ENCODE measurements at regions not wholly inside any gene's neighbourhood (a gene's known extent, or its start where the extent isn't known, plus 50 kb on each side); places are given as distances from the start of the nearest gene placed in this dataset.

DNA sequence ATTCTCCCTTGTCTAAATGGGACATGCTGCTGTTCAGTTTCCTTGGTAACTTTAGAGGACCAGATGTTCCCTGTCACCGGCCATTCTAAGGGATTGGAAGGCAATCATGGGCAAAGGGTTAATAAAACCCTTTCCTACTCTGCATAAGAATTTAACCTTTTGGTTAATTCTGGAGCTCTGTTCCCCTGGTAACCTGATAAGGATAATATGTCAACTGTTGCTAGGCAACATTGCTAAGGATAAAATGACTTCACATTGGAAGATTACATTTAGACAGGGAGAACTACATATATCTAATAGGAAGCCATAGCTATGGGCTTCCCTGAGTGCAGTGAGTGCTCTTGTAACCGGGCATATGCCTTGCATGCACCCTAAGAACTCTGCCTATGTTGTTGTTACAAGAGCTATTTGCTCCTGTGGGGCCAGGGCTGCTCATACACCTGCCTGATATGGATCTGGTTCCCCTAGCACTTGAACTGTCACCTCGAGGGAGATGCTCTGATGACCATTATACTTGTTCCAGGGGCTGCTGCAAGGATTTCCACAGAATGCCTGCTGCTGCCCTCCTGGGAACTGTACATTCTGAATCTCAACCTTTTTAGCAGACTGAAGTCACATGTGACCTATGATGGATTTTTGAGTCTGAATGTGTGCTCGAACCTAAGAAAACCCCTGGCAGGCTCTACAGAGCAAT lies 326.3 kb upstream of the PDZRN3 start:
- in situ Hi-C loops (cut with MboI; ENCODE audit: low pct_unique_long_range_greater_than_20kb, low sequenced_read_pairs), result no loop called here
- DNase-seq, result no peak

DNA sequence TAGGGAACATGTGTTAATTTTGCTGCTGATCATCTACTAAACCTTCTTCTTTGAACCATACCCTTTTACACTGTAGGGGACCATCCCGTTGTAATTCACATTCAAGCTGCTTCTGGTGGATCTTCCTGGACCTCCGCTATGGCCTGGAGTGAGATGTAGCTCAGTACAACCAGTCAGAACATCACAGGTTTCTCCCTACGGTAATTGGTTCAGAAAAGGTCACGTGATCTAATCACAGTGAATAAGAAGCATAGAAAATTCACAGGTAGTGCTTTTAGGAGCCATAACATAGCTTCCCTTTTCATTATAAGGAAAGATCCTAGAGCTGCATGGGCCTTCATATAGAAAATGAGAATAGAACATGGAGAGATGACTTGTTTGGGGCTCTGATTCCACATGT lies 320.8 kb upstream of the PDZRN3 start:
- DNase-seq, result no peak
- in situ Hi-C loops (cut with MboI; ENCODE audit: low pct_unique_long_range_greater_than_20kb, low sequenced_read_pairs), result no loop called here

DNA sequence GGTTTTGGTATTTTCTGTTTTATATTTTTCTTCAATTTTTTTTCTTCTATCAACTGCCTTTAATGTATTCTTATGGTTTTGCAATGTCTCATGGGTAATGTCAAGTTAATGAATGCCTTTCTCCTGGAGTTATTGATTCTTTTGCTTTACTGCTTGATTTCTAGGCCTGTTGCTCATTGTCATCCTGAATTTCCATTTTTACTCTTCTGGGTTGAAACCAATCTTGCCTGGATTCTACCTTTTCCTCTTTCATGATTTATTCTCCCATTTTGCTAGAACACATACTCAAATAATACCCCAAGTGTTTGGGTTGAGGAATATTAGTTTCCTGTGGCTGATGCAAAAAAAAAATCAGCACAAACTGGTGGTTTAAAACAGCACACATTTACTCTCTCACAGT lies 315.2 kb upstream of the PDZRN3 start:
- no peak for DNase-seq

DNA sequence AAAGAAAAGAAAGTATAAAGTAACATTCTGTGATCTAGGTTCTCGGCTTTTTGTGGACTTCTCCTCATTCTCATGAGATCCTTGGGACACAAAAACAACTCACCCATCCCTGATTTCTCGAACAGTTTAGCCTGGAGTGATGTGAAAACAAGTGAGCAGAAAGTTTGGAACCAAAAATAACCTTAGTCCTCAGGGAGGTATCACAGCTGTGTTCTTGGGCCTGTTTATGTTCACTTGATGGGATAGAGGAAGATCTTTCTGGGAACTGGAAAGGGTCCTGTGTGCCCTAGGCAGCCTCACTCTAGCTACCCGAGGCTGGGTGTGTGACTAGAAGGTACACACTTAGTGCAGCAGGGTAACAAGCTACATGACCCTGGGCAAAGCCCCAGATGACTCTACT lies 308.8 kb upstream of the PDZRN3 start:
- in situ Hi-C loops (cut with MboI; ENCODE audit: low pct_unique_long_range_greater_than_20kb, low sequenced_read_pairs), result no loop called here

More for the DNA sequence above, 315.2 kb upstream of the PDZRN3 start:
- in situ Hi-C loops (cut with MboI; ENCODE audit: low pct_unique_long_range_greater_than_20kb, low sequenced_read_pairs), result no loop called here

DNA sequence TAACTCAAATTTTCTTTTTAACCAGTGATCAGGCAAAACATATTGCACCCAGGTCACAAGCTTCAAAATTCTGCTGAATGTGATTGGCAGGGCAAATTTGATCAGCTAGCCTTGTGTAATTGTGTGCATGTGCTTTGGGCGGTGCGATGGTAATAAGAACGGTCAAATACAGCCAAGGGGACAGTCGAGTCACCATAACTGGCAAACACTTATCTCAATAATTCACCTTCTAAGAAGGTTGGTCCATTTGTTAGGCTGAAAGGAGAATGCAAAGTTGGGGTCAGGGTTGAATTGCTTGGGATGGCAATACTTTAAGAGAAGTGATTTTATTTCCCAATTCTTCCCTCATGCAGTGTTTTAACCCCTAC lies 302.4 kb upstream of the PDZRN3 start:
- in situ Hi-C loops (cut with MboI; ENCODE audit: low pct_unique_long_range_greater_than_20kb, low sequenced_read_pairs), result no loop called here
- DNase-seq, result no peak

More for the DNA sequence above, 308.8 kb upstream of the PDZRN3 start:
- DNase-seq, result no peak

DNA sequence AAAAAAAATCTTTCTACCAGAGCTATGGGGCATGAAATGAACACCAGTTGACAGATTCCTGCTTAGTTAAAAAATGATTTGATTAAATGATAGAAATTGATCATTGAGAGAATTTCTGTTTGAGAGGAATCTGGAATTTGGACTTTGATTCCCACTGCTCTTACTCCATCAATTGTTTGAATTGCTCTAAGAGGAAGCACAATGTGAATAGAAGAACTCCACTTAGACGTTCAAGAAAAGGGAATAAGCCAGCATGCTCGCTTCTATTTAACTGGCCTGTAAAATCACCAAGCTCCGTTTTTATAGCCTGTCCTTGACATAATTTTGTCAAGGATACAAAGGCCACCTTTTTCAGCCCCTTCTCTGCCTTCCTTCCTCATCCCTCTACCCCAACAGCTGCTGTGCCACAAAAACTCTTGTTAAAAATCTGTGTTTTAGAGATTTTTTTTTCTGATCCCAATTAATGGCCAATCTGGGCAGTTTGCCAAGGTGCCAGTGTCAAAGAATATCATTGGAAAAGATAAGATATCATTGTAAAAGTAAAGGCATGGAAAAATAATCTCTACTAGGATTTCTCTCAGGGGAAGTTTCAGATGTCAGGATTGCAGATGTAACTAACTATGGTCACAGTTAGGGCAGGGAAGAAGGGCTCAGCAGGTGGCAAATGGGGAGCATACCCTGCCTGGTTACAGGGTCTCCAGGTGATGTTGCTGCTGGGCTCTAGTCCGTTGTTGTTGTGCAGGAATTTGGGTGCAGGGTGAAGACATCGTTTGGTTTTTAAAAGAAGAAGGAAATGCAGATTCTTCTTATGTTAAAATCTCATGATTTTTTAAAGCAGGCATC lies 301.8 kb upstream of the PDZRN3 start:
- in situ Hi-C loops (cut with MboI; ENCODE audit: low pct_unique_long_range_greater_than_20kb, low sequenced_read_pairs), result no loop called here
- no peak for DNase-seq

DNA sequence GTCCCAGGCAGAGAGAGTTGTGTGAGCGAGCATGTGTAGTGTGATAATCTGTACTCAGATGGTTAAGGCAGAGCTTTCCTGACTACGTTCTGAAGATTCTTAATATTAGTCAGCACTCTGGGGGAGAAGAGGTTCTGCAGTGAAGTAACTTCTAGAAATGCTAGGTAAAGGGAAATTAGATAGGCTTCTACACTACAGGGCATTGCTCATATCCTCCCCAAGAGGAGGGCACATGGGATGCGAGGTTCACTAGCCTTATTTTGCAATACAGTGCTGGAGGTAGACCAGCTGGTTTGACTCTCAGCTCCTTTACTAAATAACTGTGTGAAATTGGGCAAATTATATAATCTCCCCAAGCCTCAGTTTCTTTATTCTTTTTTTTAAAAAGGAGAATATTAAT lies 300.3 kb upstream of the PDZRN3 start:
- DNase-seq, result no peak
- in situ Hi-C loops (cut with MboI; ENCODE audit: low pct_unique_long_range_greater_than_20kb, low sequenced_read_pairs), result no loop called here

DNA sequence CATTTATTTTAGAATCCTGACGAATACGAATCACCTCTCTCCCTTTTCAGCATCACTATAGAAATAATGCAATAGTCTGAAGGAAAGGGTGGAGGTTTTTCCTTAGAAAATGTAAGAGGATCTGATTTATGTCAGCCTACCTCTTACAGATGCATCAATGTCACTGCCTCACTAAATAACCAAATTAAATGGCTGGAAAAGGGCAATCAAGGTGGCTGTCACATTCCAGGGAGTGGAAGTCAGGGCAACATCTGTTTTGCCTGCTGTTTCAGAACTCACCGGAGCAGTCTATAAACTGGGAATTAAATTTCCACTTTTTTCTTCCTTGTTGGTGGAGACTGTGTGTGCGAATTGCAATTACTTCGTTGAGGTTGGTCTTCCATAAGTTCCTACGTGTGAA lies 299.3 kb upstream of the PDZRN3 start:
- in situ Hi-C loops (cut with MboI; ENCODE audit: low pct_unique_long_range_greater_than_20kb, low sequenced_read_pairs), result no loop called here
- DNase-seq, result no peak

DNA sequence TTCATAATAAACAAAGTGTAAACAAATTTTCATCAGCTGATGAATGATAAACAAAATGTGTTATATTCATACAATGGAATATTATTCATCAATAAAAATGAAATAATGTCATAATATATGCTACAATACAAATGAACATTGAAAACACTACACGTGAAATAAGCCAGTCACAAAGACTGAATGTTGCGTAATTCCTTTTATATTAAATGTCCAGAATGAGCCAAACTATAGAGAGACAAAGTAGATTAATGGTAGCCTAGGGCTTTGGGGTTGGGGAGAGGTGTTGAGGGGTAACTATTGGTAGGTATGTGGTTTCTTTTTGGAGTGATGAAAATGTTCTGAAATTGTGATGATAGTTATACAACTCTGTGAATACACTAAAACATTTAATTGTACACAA lies 292.9 kb upstream of the PDZRN3 start:
- no peak for DNase-seq
- in situ Hi-C loops (cut with MboI; ENCODE audit: low pct_unique_long_range_greater_than_20kb, low sequenced_read_pairs), result no loop called here

DNA sequence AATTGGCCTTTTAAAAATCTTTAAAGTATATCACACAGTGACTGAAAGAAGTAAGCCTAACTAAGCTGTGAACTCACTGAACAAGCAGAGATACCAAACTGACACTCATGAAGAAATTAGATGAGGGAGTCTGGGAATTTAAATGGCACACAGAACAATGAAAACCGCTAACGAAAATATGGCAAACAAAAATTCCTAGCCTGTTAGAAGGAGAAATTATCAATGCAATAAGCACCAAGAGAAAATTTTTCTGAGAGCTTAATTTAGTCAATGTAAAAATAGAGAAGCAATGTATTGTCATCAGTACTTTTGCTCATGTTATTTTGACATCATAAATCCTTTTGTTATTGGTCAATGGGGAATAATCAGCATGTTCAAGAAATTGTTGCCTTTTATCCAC lies 291.1 kb upstream of the PDZRN3 start:
- no peak for DNase-seq
- in situ Hi-C loops (cut with MboI; ENCODE audit: low pct_unique_long_range_greater_than_20kb, low sequenced_read_pairs), result no loop called here

DNA sequence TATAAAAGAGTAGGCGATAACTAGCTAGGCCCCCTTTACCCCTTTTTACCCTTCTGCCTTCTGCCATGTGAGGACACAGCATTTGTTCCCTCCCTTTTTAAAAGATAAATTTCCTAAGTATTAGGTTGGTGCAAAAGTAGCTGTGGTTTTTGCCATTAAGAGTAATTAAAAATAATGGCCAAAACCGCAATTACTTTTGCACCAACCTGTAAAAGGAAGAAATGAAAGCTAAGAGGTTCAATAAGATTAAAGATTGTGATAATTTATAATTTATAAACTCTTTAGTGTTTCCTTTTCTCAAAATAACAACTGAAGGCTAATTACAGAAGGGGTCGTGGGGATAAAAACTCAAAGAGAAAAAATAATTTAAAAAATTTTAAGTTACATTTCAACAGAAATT lies 283.5 kb upstream of the PDZRN3 start:
- in situ Hi-C loops (cut with MboI; ENCODE audit: low pct_unique_long_range_greater_than_20kb, low sequenced_read_pairs), result no loop called here
- no peak for DNase-seq

DNA sequence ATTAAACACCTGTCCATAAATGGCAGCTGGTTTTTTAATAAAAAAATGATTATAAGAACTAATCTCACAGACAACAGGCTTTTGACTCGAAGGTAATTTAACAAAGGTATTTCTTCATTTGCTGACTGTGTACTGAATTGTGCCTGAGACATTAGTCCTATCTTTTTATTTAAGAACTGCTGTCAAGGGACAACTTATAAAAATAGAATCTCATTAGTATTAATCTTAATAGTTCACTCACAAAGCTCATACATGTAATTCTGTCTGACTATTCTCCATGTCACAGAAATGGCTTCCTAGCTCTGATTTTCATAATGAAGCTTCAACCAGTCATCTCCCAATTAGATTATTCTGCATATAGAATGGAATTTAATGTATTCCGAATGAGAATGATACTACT lies 276.9 kb upstream of the PDZRN3 start:
- in situ Hi-C loops (cut with MboI; ENCODE audit: low pct_unique_long_range_greater_than_20kb, low sequenced_read_pairs), result no loop called here
- no peak for DNase-seq

DNA sequence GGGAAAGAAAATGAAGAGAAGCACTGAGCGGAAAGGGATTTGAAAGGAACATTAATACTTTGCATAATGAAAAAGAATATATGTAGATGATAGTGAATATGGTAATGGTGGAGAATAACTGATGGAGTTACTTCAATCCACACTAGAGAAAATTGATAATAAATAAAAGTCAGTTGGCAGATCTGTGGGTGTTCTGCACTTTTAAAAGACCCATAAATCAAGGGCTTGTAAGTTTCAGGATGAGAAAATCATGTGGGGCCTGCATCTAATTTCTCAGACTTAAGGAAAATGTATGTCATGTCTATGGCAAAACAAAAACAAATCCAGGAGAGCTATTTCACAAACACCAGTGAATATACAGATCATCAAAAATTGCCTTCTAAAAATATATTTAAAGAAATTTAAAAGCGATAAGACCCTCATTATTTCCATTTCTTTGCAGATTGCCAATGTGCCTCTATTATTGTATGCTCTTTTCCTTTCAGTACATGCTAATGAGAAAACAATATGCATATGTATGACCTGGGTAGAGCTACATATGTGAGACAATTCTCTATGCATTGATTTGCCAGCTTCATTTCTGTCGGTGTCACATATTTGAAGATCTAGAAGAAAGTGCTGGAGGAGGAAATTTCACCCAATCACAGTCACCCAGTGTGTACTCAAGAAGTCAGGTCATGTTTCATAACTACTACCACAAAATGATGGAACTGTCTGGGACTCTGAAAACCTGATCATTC lies 269.9 kb upstream of the PDZRN3 start:
- in situ Hi-C loops (cut with MboI; ENCODE audit: low pct_unique_long_range_greater_than_20kb, low sequenced_read_pairs), result no loop called here
- DNase-seq, result no peak

DNA sequence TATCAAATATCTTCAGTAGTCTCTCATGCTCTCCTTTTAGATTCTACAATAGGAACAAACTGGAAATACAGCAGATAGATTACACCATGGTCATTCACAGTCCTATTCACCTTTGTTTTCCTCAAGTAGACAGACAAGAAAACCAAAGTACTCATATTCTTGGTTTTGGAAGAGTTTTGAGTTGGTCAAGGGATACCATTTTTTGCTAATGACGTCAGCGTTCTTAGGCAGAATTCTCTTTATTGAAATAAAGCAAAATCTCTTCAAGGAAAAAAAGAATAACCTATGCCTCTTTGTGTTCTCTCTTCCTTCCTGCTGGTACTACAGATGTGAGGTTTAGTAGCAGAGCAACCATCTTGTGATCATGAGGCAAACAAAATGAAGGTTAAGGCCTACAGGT lies 268.3 kb upstream of the PDZRN3 start:
- in situ Hi-C loops (cut with MboI; ENCODE audit: low pct_unique_long_range_greater_than_20kb, low sequenced_read_pairs), result no loop called here
- no peak for DNase-seq

DNA sequence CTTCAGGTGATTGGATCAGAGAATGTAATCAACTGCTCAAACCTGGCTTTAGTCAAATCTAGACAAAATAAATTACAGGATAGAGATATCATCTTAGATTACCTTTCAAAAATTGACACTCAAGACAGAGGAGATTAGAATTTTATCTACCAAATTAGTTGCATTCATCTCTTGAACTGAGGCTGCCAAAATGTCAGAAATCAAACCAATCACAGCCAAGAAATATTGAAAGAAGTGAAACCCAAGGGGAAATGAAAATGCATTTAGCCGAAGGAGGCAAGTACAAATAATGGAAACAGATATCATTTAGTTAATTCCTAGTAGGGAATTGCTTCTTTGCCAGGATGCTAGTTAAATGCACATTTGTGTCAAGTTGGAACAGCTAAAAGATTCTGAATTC lies 261.1 kb upstream of the PDZRN3 start:
- in situ Hi-C loops (cut with MboI; ENCODE audit: low pct_unique_long_range_greater_than_20kb, low sequenced_read_pairs), result no loop called here
- DNase-seq, result no peak

DNA sequence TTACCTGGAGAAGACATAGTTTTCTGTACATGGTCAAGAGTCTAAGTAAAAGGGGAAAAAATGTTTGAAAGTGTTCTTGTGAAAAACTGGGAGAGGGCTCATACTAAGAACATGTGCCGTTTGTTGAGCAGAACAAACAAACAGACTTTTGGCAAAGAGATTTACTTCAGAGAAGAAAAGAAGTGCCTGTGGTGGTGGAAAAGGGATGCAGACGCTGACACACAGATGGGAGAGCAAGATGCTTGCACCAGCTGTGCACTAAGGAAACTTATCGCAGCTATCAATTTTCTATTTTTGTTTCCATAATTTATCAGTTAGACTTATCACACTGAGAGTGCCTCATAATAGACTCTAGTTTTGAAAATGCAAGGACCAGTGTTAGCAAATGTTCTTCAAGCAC lies 259.6 kb upstream of the PDZRN3 start:
- in situ Hi-C loops (cut with MboI; ENCODE audit: low pct_unique_long_range_greater_than_20kb, low sequenced_read_pairs), result no loop called here
- no peak for DNase-seq

DNA sequence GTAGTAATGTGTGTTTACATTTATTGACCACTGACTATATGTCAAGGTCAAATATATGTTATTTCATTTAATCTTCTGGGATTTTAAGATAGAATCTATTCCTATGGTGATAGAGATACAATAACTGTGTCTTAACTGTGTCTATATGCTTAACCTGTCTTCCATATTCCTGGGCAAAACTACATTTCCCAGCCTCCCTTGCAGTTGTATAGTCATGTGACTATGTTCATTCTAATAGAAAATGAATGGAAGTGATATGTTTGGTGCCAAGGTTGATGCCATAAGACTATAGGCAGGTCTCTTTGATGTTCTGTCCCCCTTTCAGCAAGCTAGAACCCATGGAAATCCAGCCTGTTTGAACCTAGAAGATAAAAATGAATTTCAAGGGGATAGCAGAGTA lies 258.8 kb upstream of the PDZRN3 start:
- in situ Hi-C loops (cut with MboI; ENCODE audit: low pct_unique_long_range_greater_than_20kb, low sequenced_read_pairs), result no loop called here
- no peak for DNase-seq

DNA sequence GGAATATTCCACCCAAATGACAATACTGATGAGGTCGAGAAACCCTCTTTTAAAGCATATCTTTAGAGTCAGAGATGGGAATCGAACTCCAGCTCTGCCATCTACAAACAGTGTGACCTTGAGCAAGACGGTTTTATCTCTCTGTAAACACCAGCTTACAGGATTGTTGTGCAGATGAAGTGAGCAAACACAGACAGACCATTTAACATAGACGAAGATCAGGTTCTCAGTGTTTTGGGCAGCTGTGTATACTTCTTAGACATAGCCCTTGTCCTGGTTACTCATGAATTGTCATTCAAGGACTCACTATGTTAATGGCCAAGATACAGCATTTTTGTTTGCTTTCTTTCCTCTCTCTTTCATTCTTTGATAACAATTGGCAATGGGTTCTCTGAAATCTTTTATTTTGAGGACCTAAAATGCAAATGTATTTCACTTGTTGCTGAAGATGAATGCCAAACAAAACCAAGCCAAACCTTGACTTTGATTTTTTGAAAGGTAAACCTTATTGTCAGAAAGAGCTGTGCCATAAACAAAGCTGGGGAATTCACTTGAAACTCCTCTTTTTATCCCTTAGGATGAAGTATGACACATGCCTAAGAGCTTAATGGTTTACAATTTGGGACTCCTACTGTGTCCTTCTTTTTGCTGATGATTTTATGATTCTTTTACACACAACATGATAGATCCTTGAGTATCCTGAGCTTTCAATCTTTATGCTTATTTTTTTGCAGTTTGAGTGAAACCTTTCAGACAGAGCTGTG lies 250.0 kb upstream of the PDZRN3 start:
- in situ Hi-C loops (cut with MboI; ENCODE audit: low pct_unique_long_range_greater_than_20kb, low sequenced_read_pairs), result no loop called here
- DNase-seq, result no peak

DNA sequence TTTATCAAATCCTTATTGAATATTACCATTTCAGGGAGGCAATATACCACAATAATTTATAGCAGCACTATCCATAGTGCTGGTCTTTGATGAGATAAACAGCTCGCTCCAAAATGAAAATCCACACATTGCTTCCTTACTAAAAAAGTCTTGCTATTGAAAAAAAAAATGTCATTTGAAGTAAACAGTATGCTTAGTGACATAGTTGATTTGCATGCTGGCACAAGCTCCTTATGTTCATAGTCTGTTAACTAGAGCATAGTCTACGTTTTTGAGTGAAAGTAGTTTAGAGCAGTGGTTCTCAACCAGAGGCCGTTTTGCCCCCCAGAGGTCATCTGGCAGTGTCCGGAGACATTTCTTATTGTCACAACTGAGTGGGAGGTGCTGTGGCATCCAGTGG lies 249.4 kb upstream of the PDZRN3 start:
- no peak for DNase-seq
- in situ Hi-C loops (cut with MboI; ENCODE audit: low pct_unique_long_range_greater_than_20kb, low sequenced_read_pairs), result no loop called here
